Adrenal gland (tissue), 9 donors: ENCODE measurements at regions not wholly inside any gene's neighbourhood (a gene's known extent, or its start where the extent isn't known, plus 50 kb on each side); places are given as distances from the start of the nearest gene placed in this dataset.

Source experiments
- DNase-seq, 7 donors: peaks; one replicate each; pipeline ENCODE4 v3.0.0-alpha.2; 2019 to 2020
- H3K27ac ChIP-seq, 5 donors: fragments of 200-600 bp; sonication (generic) in 4 of 5; 1 replicate in 3 of 5; 2 replicates in 2 of 5; pipeline versions ENCODE4 v1.5.1 to v1.8.0; 2016 to 2020; ENCODE audit warnings: mild to moderate bottlenecking in 1 of 5
- H3K27me3 ChIP-seq: fragments of 200-600 bp; 2 replicates; pipeline ENCODE4 v1.8.0; 2021
- H3K36me3 ChIP-seq, 2 donors: fragments of 200-600 bp; replicated peaks in 1 of 2; 1 replicate in 1 of 2; 2 replicates in 1 of 2; pipeline versions ENCODE4 v1.5.1 to v1.8.0; 2018 to 2022
- H3K4me1 ChIP-seq, 2 donors: fragments of 200-600 bp; replicated peaks in 1 of 2; 1 replicate in 1 of 2; 2 replicates in 1 of 2; pipeline versions ENCODE4 v1.5.1 to v1.8.0; 2018 to 2021
- H3K4me3 ChIP-seq, 4 donors: fragments of 200-600 bp; sonication (generic) in 3 of 4; one replicate each; pipeline ENCODE4 v1.5.1; 2016 to 2018
- H3K9me3 ChIP-seq, 3 donors: fragments of 200-600 bp; sonication (generic) in 1 of 3; replicated peaks in 1 of 3; 1 replicate in 2 of 3; 2 replicates in 1 of 3; pipeline versions ENCODE4 v1.5.1 to v1.8.0; 2016 to 2021
- POLR2A ChIP-seq, 2 donors: fragments of 450-650 bp; IDR thresholded peaks; one replicate each; pipeline ENCODE4 v1.6.1; 2017; ENCODE audit warnings: antibody characterized with exemption in 2 of 2, mild to moderate bottlenecking in 2 of 2, moderate library complexity in 1 of 2
- WGBS, 4 donors: extraction: QIAGEN DNeasy Blood & Tissue Kit in 2 of 4; methylation state at CpG; one replicate each; pipeline versions ENCODE4 v1.1.5 to v1.1.7; 2013 to 2017; 5-methylcytosine and 5-hydroxymethylcytosine counted together
- intact Hi-C, 2 donors: fragments of 100-400 bp; cut with DNase I; formaldehyde crosslinking; loops; one replicate each; pipeline versions ENCODE4 v1.14.1 to v1.15.0; 2022 to 2023
- TF ChIP-seq, protein P1 (sequence below), 6 experiments: fragments of 450-650 bp in 4 of 6; fragments of 200-600 bp in 2 of 6; sonication (generic) in 1 of 6; IDR thresholded peaks; 1 replicate in 5 of 6; 2 replicates in 1 of 6; pipeline versions ENCODE4 v1.5.1 to v1.8.0; 2016 to 2021; ENCODE audit warnings: antibody characterized with exemption in 6 of 6, mild to moderate bottlenecking in 2 of 6, moderate library complexity in 1 of 6
- donor health status: healthy with polysubstance abuse.
- donor health status: Bipolar disorder and iron deficiency.
- donor health status: DM: yes; HTN: yes; CAD: no.
- donor health status: DM: no; HTN: no; CAD: no.
- donor health status: DM: no; HTN: no; CAD: no.

DNA sequence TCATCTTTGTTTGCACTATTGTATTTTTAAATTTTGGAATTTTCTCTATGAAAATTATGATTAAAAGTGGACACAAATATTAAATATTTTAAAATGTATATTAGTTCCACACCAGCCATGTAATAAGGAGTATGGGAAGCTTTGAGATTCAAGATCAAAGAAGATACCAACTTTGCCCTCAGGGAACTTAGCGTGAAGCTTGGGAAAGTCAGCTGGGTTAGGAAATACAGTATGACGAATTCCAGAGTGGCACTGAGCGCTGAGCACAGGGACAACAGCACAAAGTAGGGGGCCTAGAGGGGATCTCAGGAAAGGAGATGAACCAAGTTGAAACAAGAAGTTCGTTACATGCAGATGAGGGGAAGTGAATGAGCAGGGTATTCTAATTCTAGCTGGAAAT is 76.9 kb upstream of the SHISA2 start:
- WGBS, 4 donors = 82 to 90% (median 86%) methylated on average over 4 of the region's 4 CpGs
- H3K4me1 ChIP-seq = peaks cover 0 to 7% of the 10 kb centered on the region in 2 donors
- H3K36me3 ChIP-seq = no peaks in the 10 kb centered on the region
- intact Hi-C loops = no loop called here
- no peak for DNase-seq
- H3K4me3 ChIP-seq = no peak overlapping the region
- H3K27ac ChIP-seq = no peak overlapping the region
- no peaks in the 10 kb centered on the region for H3K27me3 ChIP-seq
- no peaks in the 10 kb centered on the region for H3K9me3 ChIP-seq
- no peak for TF ChIP-seq POLR2A (IDR thresholded peaks at IDR 0.05)
- TF ChIP-seq, protein P1, sequence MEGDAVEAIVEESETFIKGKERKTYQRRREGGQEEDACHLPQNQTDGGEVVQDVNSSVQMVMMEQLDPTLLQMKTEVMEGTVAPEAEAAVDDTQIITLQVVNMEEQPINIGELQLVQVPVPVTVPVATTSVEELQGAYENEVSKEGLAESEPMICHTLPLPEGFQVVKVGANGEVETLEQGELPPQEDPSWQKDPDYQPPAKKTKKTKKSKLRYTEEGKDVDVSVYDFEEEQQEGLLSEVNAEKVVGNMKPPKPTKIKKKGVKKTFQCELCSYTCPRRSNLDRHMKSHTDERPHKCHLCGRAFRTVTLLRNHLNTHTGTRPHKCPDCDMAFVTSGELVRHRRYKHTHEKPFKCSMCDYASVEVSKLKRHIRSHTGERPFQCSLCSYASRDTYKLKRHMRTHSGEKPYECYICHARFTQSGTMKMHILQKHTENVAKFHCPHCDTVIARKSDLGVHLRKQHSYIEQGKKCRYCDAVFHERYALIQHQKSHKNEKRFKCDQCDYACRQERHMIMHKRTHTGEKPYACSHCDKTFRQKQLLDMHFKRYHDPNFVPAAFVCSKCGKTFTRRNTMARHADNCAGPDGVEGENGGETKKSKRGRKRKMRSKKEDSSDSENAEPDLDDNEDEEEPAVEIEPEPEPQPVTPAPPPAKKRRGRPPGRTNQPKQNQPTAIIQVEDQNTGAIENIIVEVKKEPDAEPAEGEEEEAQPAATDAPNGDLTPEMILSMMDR (IDR thresholded peaks at IDR 0.05) = no peak

DNA sequence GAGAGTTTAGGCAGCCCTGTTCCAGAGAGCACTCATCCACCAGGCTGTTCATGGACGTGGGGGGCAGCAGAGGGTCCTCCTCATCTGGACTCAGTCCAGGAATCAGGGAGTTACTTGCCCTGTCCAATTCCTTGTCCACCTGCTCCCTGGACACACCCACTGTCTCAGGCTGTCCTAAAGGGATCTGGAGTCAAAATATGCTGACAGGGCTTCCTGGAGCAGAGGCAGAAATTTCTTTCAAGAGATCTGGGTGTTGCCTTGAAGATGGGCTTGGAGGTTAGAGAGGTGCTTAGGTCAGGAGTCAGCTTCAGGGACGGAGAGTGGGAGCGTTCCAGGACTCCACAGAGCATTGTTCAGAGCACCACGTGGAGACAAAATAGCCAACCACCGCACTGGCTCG is 65.8 kb upstream of the SHISA2 start:
- DNase-seq = no peak
- Histone ChIP-seq H3K27ac (no peak overlapping the region), H3K4me1 (no peaks in the 10 kb centered on the region), H3K36me3 (no peaks in the 10 kb centered on the region), H3K9me3 (no peaks in the 10 kb centered on the region), H3K4me3 (no peak overlapping the region), H3K27me3 (no peaks in the 10 kb centered on the region)
- TF ChIP-seq, protein P1 (IDR thresholded peaks at IDR 0.05) = no peak
- no peak for TF ChIP-seq POLR2A (IDR thresholded peaks at IDR 0.05)
- intact Hi-C loops = no loop called here
- 74 to 78% (median 75%) methylated on average over 6 of the region's 6 CpGs for WGBS, 4 donors

DNA sequence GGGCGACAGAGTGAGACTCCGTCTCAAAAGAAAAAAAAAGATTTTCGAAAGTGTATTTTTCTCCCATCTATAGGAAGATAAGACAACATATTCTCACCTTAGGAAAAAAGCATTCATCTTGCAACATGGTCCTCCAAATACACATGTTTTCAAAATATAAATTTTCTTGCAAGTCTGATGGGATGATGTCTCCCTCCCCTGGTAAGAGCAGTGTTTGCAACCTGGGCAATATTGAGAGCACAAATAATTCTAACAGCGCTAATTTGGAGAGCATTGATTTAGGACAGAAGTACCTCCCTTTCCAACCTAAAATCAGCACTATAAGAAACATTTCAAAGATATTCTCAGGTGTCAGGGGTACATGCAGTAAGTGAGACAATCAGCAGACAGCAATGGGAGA is 61.0 kb upstream of the SHISA2 start:
- WGBS, 4 donors = 78 to 87% (median 80%) methylated on average over 4 of the region's 4 CpGs
- TF ChIP-seq POLR2A (IDR thresholded peaks at IDR 0.05) = no peak
- TF ChIP-seq, protein P1 (IDR thresholded peaks at IDR 0.05) = no peak
- intact Hi-C loops = no loop called here
- no peaks in the 10 kb centered on the region for H3K9me3 ChIP-seq
- H3K36me3 ChIP-seq = no peaks in the 10 kb centered on the region
- no peak for DNase-seq
- no peak overlapping the region for H3K27ac ChIP-seq
- H3K4me1 ChIP-seq = no peaks in the 10 kb centered on the region
- no peaks in the 10 kb centered on the region for H3K27me3 ChIP-seq
- no peak overlapping the region for H3K4me3 ChIP-seq

DNA sequence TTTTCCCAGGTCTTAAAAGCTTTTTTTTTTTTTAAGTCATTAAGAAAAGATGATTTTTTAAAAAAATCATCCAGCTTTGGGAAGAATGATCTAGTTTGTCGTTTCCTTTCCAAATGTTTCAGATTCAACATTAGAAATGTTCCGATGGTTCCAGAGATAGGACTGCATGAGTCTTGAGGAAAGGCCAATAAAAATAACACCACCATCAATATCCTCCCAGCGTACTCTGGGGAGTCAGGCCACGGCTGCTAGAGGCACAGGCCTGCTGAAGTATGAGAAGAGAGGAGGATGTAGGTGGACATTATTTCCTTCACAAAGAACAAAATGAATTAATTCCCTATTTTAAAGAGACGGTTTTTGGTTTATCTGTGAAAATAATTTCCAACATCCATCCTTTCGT is 60.0 kb upstream of the SHISA2 start:
- intact Hi-C loops = no loop called here
- WGBS, 4 donors = 62 to 74% (median 65%) methylated on average over 6 of the region's 6 CpGs
- H3K27ac ChIP-seq = no peak overlapping the region

More for the DNA sequence above, 60.0 kb upstream of the SHISA2 start:
- Histone ChIP-seq H3K4me3 (no peak overlapping the region), H3K36me3 (no peaks in the 10 kb centered on the region), H3K9me3 (no peaks in the 10 kb centered on the region), H3K4me1 (no peaks in the 10 kb centered on the region), H3K27me3 (no peaks in the 10 kb centered on the region)
- TF ChIP-seq POLR2A (IDR thresholded peaks at IDR 0.05) = no peak
- TF ChIP-seq, protein P1 (IDR thresholded peaks at IDR 0.05) = no peak
- DNase-seq = no peak
